GM18870 (cell line): ENCODE measurements at regions not wholly inside any gene's neighbourhood (a gene's known extent, or its start where the extent isn't known, plus 50 kb on each side); places are given as distances from the start of the nearest gene placed in this dataset.
"Not testable (repeated sequence)": the region's sequence is repeated elsewhere in the genome, so short reads cannot be mapped to it uniquely, and the experiment has no call there.

Experiments
- ATAC-seq: cut with Tn5 transposase; IDR thresholded peaks from one replicate; pipeline ENCODE4 v1.9.1; 2021; ENCODE audit warnings: moderate library complexity; ENCODE audit not compliant: unreplicated experiment

GRCh38 chr14:45727133-45727532, 474.1 kb upstream of the MIS18BP1 start:
- ATAC-seq = no peak

GRCh38 chr14:45721472-45721871, 468.5 kb upstream of the MIS18BP1 start:
- ATAC-seq = no peak

GRCh38 chr14:45716572-45716971, 463.6 kb upstream of the MIS18BP1 start:
- ATAC-seq = no peak

GRCh38 chr14:45715946-45716345, 462.9 kb upstream of the MIS18BP1 start:
- no peak for ATAC-seq

GRCh38 chr14:45709541-45709940, 456.5 kb upstream of the MIS18BP1 start:
- no peak for ATAC-seq

- no peak for ATAC-seq
Observed at GRCh38 chr14:45705940-45706534, 453.0 kb upstream of the MIS18BP1 start.

- no peak for ATAC-seq
Observed at GRCh38 chr14:45699471-45699870, 446.5 kb upstream of the MIS18BP1 start.

GRCh38 chr14:45698462-45699134, 445.6 kb upstream of the MIS18BP1 start:
- no peak for ATAC-seq

- ATAC-seq = no peak
Observed at GRCh38 chr14:45686771-45687170, 433.8 kb upstream of the MIS18BP1 start.

GRCh38 chr14:45680531-45680930, 427.5 kb upstream of the MIS18BP1 start:
- ATAC-seq = no peak

GRCh38 chr14:45679853-45680252, 426.9 kb upstream of the MIS18BP1 start:
- ATAC-seq = no peak

- ATAC-seq = no peak
Observed at GRCh38 chr14:45678163-45678562, 425.2 kb upstream of the MIS18BP1 start.

- ATAC-seq = no peak
Observed at GRCh38 chr14:45673420-45673819, 420.4 kb upstream of the MIS18BP1 start.

GRCh38 chr14:45664668-45665356, 411.8 kb upstream of the MIS18BP1 start:
- no peak for ATAC-seq

GRCh38 chr14:45658917-45659299, 405.9 kb upstream of the MIS18BP1 start:
- no peak for ATAC-seq

GRCh38 chr14:45658226-45658916, 405.4 kb upstream of the MIS18BP1 start:
- ATAC-seq = no peak

- no peak for ATAC-seq
Observed at GRCh38 chr14:45651890-45652289, 398.9 kb upstream of the MIS18BP1 start.

- ATAC-seq = no peak
Observed at GRCh38 chr14:45650754-45651153, 397.8 kb upstream of the MIS18BP1 start.

- no peak for ATAC-seq
Observed at GRCh38 chr14:45649051-45649450, 396.0 kb upstream of the MIS18BP1 start.

GRCh38 chr14:45641541-45641940, 388.5 kb upstream of the MIS18BP1 start:
- no peak for ATAC-seq

GRCh38 chr14:45634651-45635441, 381.8 kb upstream of the MIS18BP1 start:
- ATAC-seq = not testable (repeated sequence)
